SK-N-SH (cell line): ENCODE measurements at regions not wholly inside any gene's neighbourhood (a gene's known extent, or its start where the extent isn't known, plus 50 kb on each side); places are given as distances from the start of the nearest gene placed in this dataset.

Source experiments
- CTCF ChIA-PET: fragments of 300-600, 350-600 bp; formaldehyde crosslinking; extraction: SDS; loops from one replicate; lab custom pipeline; 2021; lab: Yijun Ruan, JAX
- POLR2A ChIA-PET: fragments of 350-600 bp; sonication (Branson Sonifier 250); formaldehyde crosslinking; extraction: SDS; loops from one replicate; lab custom pipeline; 2020; ENCODE audit warnings: antibody characterized with exemption, inconsistent platforms; lab: Yijun Ruan, JAX
- DNase-seq: peaks from one replicate; pipeline ENCODE4 v3.0.0; 2012
- H2AFZ ChIP-seq: fragments of 200-600 bp; sonication (generic); 2 replicates; pipeline ENCODE4 v1.8.1; 2016; ENCODE audit warnings: antibody characterized with exemption, mild to moderate bottlenecking, low read depth
- H3F3A ChIP-seq: fragments of 200-600 bp; sonication (generic); replicated peaks from 2 replicates; pipeline ENCODE3; 2016; ENCODE audit warnings: antibody characterized with exemption, mild to moderate bottlenecking; ENCODE audit not compliant: insufficient read depth
- H3K27ac ChIP-seq, 2 experiments: fragments of 200-500 bp in 1 of 2; fragments of 200-600 bp in 1 of 2; sonication (Bioruptor generic) in 1 of 2; sonication (generic), shearing (Covaris generic) in 1 of 2; 2 replicates each; pipeline versions ENCODE4 v1.5.1 to v1.6.1; 2014 to 2016; ENCODE audit warnings: low read depth in 2 of 2, inconsistent platforms in 1 of 2, low read length in 1 of 2, mild to moderate bottlenecking in 1 of 2, mixed read lengths in 1 of 2
- H3K27me3 ChIP-seq: fragments of 200-600 bp; sonication (generic), shearing (Covaris generic); 2 replicates; pipeline ENCODE4 v1.6.1; 2016; ENCODE audit warnings: mixed run types; ENCODE audit not compliant: insufficient read depth
- H3K36me3 ChIP-seq, 2 experiments: fragments of 200-500 bp in 1 of 2; fragments of 200-600 bp in 1 of 2; sonication (Bioruptor generic) in 1 of 2; sonication (generic) in 1 of 2; replicated peaks in 1 of 2; 2 replicates each; pipeline versions ENCODE3 to v1.5.1; 2014 to 2016; ENCODE audit warnings: low read length in 1 of 2, mild to moderate bottlenecking in 1 of 2; ENCODE audit not compliant: insufficient read depth in 2 of 2, control insufficient read depth in 1 of 2
- H3K4me1 ChIP-seq, 2 experiments: fragments of 200-500 bp in 1 of 2; fragments of 200-600 bp in 1 of 2; sonication (Bioruptor generic) in 1 of 2; sonication (generic), shearing (Covaris generic) in 1 of 2; 2 replicates each; pipeline versions ENCODE4 v1.5.1 to v1.6.1; 2014 to 2016; ENCODE audit warnings: low read depth in 1 of 2, low read length in 1 of 2, mixed run types in 1 of 2; ENCODE audit not compliant: insufficient read depth in 2 of 2, control insufficient read depth in 1 of 2
- H3K4me2 ChIP-seq: fragments of 200-600 bp; sonication (generic), shearing (Covaris generic); 2 replicates; pipeline ENCODE4 v1.6.1; 2017; ENCODE audit warnings: mixed run types
- H3K4me3 ChIP-seq, 2 experiments: fragments of 200-500 bp in 1 of 2; fragments of 200-600 bp in 1 of 2; sonication (Bioruptor generic) in 1 of 2; sonication (generic), shearing (Covaris generic) in 1 of 2; 2 replicates each; pipeline versions ENCODE4 v1.5.1 to v1.8.1; 2014 to 2016; ENCODE audit warnings: low read depth in 2 of 2, inconsistent platforms in 1 of 2, low read length in 1 of 2, mild to moderate bottlenecking in 1 of 2, mixed read lengths in 1 of 2, moderate library complexity in 1 of 2
- H3K79me2 ChIP-seq: fragments of 200-600 bp; sonication (generic); 2 replicates; pipeline ENCODE4 v1.8.1; 2017; ENCODE audit warnings: mild to moderate bottlenecking; ENCODE audit not compliant: insufficient read depth
- H3K9ac ChIP-seq: fragments of 200-600 bp; sonication (generic); 2 replicates; pipeline ENCODE4 v1.6.1; 2017; ENCODE audit warnings: mixed run types
- H3K9me2 ChIP-seq: fragments of 200-600 bp; sonication (generic); 2 replicates; pipeline ENCODE4 v1.6.1; 2017; ENCODE audit warnings: mixed run types
- H3K9me3 ChIP-seq: fragments of 200-600 bp; sonication (generic); 2 replicates; pipeline ENCODE4 v1.6.1; 2017; ENCODE audit warnings: mixed run types, mild to moderate bottlenecking, moderate library complexity
- H4K20me1 ChIP-seq: fragments of 200-600 bp; sonication (generic); 2 replicates; pipeline ENCODE4 v1.6.1; 2017; ENCODE audit warnings: mild to moderate bottlenecking, mixed run types; ENCODE audit not compliant: insufficient read depth
- CHD2 ChIP-seq: fragments of 150-350 bp; IDR thresholded peaks from 2 replicates; pipeline ENCODE4 v1.6.1; 2018; ENCODE audit warnings: low read length; ENCODE audit not compliant: partially characterized antibody
- EP300 ChIP-seq, 2 experiments: IDR thresholded peaks; 2 replicates each; pipeline versions ENCODE4 v1.4.0 to v1.6.1; 2012; ENCODE audit warnings: borderline replicate concordance in 1 of 2, low read depth in 1 of 2, low read length in 1 of 2
- FOXJ3 ChIP-seq: sonication (generic); formaldehyde crosslinking; IDR thresholded peaks from 2 replicates; pipeline ENCODE4 v1.5.1; 2020; ENCODE audit warnings: mild to moderate bottlenecking, missing genetic modification reagents
- GABPA ChIP-seq: IDR thresholded peaks from 2 replicates; pipeline ENCODE4 v1.4.0; 2012; ENCODE audit warnings: low read depth, mild to moderate bottlenecking
- MEF2A ChIP-seq: IDR thresholded peaks from 2 replicates; pipeline ENCODE4 v1.4.0; 2012; ENCODE audit warnings: low read depth, borderline replicate concordance
- NRF1 ChIP-seq: IDR thresholded peaks from 2 replicates; pipeline ENCODE4 v1.6.1; 2012; ENCODE audit warnings: low read depth, mild to moderate bottlenecking, low read length
- RCOR1 ChIP-seq: fragments of 150-350 bp; IDR thresholded peaks from 2 replicates; pipeline ENCODE4 v1.6.1; 2017; ENCODE audit warnings: antibody characterized with exemption, low read length
- SIN3A ChIP-seq: IDR thresholded peaks from 2 replicates; pipeline ENCODE4 v1.6.1; 2012; ENCODE audit warnings: low read depth, mild to moderate bottlenecking, low read length, moderate library complexity, borderline replicate concordance
- SMC3 ChIP-seq: IDR thresholded peaks from 2 replicates; pipeline ENCODE4 v1.6.1; 2012; ENCODE audit warnings: low read depth, low read length, improper control_type of control experiment
- TAF1 ChIP-seq: IDR thresholded peaks from 2 replicates; pipeline ENCODE4 v1.6.1; 2012; ENCODE audit warnings: low read depth, mild to moderate bottlenecking, low read length, moderate library complexity, borderline replicate concordance
- WGBS: methylation state at CpG from one replicate; pipeline ENCODE4 v1.1.6; 2017; ENCODE audit warnings: low lambda C conversion rate; 5-methylcytosine and 5-hydroxymethylcytosine counted together
- TF ChIP-seq, protein P1 (sequence below): IDR thresholded peaks from 2 replicates; pipeline ENCODE4 v1.4.0; 2012; ENCODE audit warnings: low read depth, borderline replicate concordance
- TF ChIP-seq, protein P2 (sequence below): IDR thresholded peaks from 2 replicates; pipeline ENCODE4 v1.4.0; 2012; ENCODE audit warnings: low read depth, borderline replicate concordance
- TF ChIP-seq, protein P3 (sequence below): fragments of 150-350 bp; IDR thresholded peaks from 2 replicates; pipeline ENCODE4 v1.6.1; 2016; ENCODE audit warnings: mild to moderate bottlenecking, low read depth, low read length
- TF ChIP-seq, protein P4 (sequence below): fragments of 200-600 bp; sonication (generic); IDR thresholded peaks from 2 replicates; pipeline ENCODE4 v1.6.1; 2017; ENCODE audit warnings: antibody characterized with exemption, mild to moderate bottlenecking, moderate library complexity

DNA sequence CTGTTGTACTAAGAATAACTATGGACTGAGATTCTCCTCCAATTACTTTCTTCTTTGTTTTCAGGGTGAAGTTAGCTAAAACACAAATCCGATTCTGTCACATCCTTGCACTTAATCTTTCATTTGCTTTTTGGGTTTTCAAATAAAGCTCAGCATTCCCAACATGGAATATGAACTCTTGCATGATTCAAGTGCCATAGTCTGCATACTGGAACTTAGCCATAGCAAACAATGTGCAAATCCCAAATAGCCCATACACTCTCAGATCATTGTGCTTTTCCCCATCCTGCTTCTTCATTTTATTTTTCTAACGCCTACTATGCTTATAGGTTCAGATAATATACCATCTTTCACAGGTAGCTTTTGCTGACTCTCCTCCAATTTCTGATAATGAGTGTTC is 455.8 kb upstream of the PRMT6 start:
- WGBS, result 8% methylated on average over 2 of the region's 2 CpGs

More for the DNA sequence above, 455.8 kb upstream of the PRMT6 start:
- ChIA-PET POLR2A (no interaction called here), CTCF (no interaction called here)
- Histone ChIP-seq H3K27ac (no peak overlapping the region), H2AFZ (no peak overlapping the region), H3K4me1 (no peaks in the 10 kb centered on the region), H3K4me2 (no peak overlapping the region), H3K4me3 (no peak overlapping the region)
- TF ChIP-seq CHD2 (no peak), TAF1 (no peak), GABPA (no peak), SMC3 (no peak), SIN3A (no peak), RCOR1 (no peak), NRF1 (no peak), EP300 (IDR thresholded peaks at IDR 0.05; ENCODE audit: borderline replicate concordance in 1 of 2, low read depth in 1 of 2, low read length in 1 of 2) (no peak), MEF2A (no peak), FOXJ3 (CRISPR knock-in tag) (no peak)
- TF ChIP-seq, protein P1, sequence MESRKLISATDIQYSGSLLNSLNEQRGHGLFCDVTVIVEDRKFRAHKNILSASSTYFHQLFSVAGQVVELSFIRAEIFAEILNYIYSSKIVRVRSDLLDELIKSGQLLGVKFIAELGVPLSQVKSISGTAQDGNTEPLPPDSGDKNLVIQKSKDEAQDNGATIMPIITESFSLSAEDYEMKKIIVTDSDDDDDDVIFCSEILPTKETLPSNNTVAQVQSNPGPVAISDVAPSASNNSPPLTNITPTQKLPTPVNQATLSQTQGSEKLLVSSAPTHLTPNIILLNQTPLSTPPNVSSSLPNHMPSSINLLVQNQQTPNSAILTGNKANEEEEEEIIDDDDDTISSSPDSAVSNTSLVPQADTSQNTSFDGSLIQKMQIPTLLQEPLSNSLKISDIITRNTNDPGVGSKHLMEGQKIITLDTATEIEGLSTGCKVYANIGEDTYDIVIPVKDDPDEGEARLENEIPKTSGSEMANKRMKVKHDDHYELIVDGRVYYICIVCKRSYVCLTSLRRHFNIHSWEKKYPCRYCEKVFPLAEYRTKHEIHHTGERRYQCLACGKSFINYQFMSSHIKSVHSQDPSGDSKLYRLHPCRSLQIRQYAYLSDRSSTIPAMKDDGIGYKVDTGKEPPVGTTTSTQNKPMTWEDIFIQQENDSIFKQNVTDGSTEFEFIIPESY, result no peak
- TF ChIP-seq, protein P2, sequence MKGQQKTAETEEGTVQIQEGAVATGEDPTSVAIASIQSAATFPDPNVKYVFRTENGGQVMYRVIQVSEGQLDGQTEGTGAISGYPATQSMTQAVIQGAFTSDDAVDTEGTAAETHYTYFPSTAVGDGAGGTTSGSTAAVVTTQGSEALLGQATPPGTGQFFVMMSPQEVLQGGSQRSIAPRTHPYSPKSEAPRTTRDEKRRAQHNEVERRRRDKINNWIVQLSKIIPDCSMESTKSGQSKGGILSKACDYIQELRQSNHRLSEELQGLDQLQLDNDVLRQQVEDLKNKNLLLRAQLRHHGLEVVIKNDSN, result no peak
- TF ChIP-seq, protein P3, sequence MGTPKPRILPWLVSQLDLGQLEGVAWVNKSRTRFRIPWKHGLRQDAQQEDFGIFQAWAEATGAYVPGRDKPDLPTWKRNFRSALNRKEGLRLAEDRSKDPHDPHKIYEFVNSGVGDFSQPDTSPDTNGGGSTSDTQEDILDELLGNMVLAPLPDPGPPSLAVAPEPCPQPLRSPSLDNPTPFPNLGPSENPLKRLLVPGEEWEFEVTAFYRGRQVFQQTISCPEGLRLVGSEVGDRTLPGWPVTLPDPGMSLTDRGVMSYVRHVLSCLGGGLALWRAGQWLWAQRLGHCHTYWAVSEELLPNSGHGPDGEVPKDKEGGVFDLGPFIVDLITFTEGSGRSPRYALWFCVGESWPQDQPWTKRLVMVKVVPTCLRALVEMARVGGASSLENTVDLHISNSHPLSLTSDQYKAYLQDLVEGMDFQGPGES, result no peak
- TF ChIP-seq, protein P4, sequence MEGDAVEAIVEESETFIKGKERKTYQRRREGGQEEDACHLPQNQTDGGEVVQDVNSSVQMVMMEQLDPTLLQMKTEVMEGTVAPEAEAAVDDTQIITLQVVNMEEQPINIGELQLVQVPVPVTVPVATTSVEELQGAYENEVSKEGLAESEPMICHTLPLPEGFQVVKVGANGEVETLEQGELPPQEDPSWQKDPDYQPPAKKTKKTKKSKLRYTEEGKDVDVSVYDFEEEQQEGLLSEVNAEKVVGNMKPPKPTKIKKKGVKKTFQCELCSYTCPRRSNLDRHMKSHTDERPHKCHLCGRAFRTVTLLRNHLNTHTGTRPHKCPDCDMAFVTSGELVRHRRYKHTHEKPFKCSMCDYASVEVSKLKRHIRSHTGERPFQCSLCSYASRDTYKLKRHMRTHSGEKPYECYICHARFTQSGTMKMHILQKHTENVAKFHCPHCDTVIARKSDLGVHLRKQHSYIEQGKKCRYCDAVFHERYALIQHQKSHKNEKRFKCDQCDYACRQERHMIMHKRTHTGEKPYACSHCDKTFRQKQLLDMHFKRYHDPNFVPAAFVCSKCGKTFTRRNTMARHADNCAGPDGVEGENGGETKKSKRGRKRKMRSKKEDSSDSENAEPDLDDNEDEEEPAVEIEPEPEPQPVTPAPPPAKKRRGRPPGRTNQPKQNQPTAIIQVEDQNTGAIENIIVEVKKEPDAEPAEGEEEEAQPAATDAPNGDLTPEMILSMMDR, result no peak
- TF ChIP-seq, all 33 proteins: peak for 0
- DNase-seq, result no peak
- Histone ChIP-seq H3K9me2 (no peaks in the 10 kb centered on the region), H3K36me3 (no peaks in the 10 kb centered on the region), H3K79me2 (no peaks in the 10 kb centered on the region), H3K27me3 (no peaks in the 10 kb centered on the region), H3F3A (no peaks in the 10 kb centered on the region), H3K9ac (no peak overlapping the region), H3K9me3 (no peaks in the 10 kb centered on the region), H4K20me1 (no peaks in the 10 kb centered on the region)
